Keratinocyte (primary cell): ENCODE measurements at regions not wholly inside any gene's neighbourhood (a gene's known extent, or its start where the extent isn't known, plus 50 kb on each side); places are given as distances from the start of the nearest gene placed in this dataset.
"Not testable (repeated sequence)": the region's sequence is repeated elsewhere in the genome, so short reads cannot be mapped to it uniquely, and the experiment has no call there.

ENCODE experiments used
- DNase-seq: peaks from one replicate; pipeline ENCODE4 v3.0.0-alpha.2; 2011; ENCODE audit warnings: low read depth, missing footprints, low spot score
- FAIRE-seq: peaks from 2 replicates; lab custom pipeline; 2011; peaks lifted over from hg19 to GRCh38; lab: Jason Lieb, UNC
- H2AFZ ChIP-seq: 2 replicates; pipeline ENCODE4 v1.6.0; 2012; ENCODE audit warnings: low read length, control low read depth, inconsistent platforms; ENCODE audit not compliant: control insufficient read depth
- H3K27ac ChIP-seq: 2 replicates; pipeline ENCODE4 v1.5.1; 2011; ENCODE audit warnings: low read length; ENCODE audit not compliant: control insufficient read depth, insufficient read depth
- H3K27me3 ChIP-seq: 3 replicates; pipeline ENCODE4 v1.6.0; 2011; ENCODE audit warnings: low read length; ENCODE audit not compliant: control insufficient read depth, insufficient read depth; ENCODE audit errors: extremely low read depth
- H3K36me3 ChIP-seq, 2 experiments: 2 replicates in 1 of 2; 3 replicates in 1 of 2; pipeline ENCODE4 v1.5.1; 2011; ENCODE audit warnings: low read length in 2 of 2, mild to moderate bottlenecking in 1 of 2; ENCODE audit not compliant: control insufficient read depth in 2 of 2, insufficient read depth in 2 of 2; ENCODE audit errors: extremely low read depth in 1 of 2
- H3K4me1 ChIP-seq: 3 replicates; pipeline ENCODE4 v1.5.1; 2011; ENCODE audit warnings: low read length; ENCODE audit not compliant: control insufficient read depth, insufficient read depth; ENCODE audit errors: extremely low read depth
- H3K4me2 ChIP-seq: 3 replicates; pipeline ENCODE4 v1.6.0; 2011; ENCODE audit warnings: low read depth, low read length; ENCODE audit not compliant: control insufficient read depth, insufficient read depth; ENCODE audit errors: extremely low read depth
- H3K4me3 ChIP-seq, 3 experiments: fragments of 200-600 bp in 1 of 3; sonication (generic) in 1 of 3; 2 replicates in 2 of 3; 3 replicates in 1 of 3; pipeline ENCODE4 v1.5.1; 2011 to 2016; ENCODE audit warnings: low read length in 3 of 3, mild to moderate bottlenecking in 3 of 3, control low read depth in 2 of 3, inconsistent platforms in 1 of 3, low read depth in 1 of 3, mixed read lengths in 1 of 3, mixed run types in 1 of 3, moderate library complexity in 1 of 3; ENCODE audit not compliant: control insufficient read depth in 2 of 3, insufficient read depth in 2 of 3; ENCODE audit errors: extremely low read depth in 1 of 3
- H3K79me2 ChIP-seq: 2 replicates; pipeline ENCODE4 v1.6.0; 2012; ENCODE audit warnings: low read length; ENCODE audit not compliant: control insufficient read depth, insufficient read depth
- H3K9ac ChIP-seq: 3 replicates; pipeline ENCODE4 v1.6.0; 2011; ENCODE audit warnings: low read length; ENCODE audit not compliant: control insufficient read depth, insufficient read depth; ENCODE audit errors: extremely low read depth
- H3K9me1 ChIP-seq: 3 replicates; pipeline ENCODE4 v1.6.0; 2011; ENCODE audit warnings: low read length; ENCODE audit not compliant: control insufficient read depth, insufficient read depth; ENCODE audit errors: extremely low read depth
- H3K9me3 ChIP-seq: 2 replicates; pipeline ENCODE4 v1.5.1; 2012; ENCODE audit warnings: low read depth, low read length; ENCODE audit not compliant: control insufficient read depth
- H4K20me1 ChIP-seq: 3 replicates; pipeline ENCODE4 v1.6.0; 2011; ENCODE audit warnings: low read length; ENCODE audit not compliant: control insufficient read depth, insufficient read depth; ENCODE audit errors: extremely low read depth
- EZH2 ChIP-seq: IDR thresholded peaks from one replicate; pipeline ENCODE4 v1.6.1; 2012; ENCODE audit warnings: inconsistent platforms, mild to moderate bottlenecking, low read length, moderate library complexity
- dilution Hi-C: fragments of 300-500 bp; cut with MboI; formaldehyde crosslinking; loops from one replicate; pipeline ENCODE4 v1.7.0; 2020; ENCODE audit warnings: low sequenced_read_pairs; ENCODE audit not compliant: extremely low pct_ligation_motif_present
- TF ChIP-seq, protein P1 (sequence below), 3 experiments: IDR thresholded peaks in 1 of 3; conservative IDR thresholded peaks in 1 of 3; optimal IDR thresholded peaks in 1 of 3; 2 replicates in 2 of 3; 3 replicates in 1 of 3; pipeline versions ENCODE3 to v1.5.1; 2011; ENCODE audit warnings: low read length in 3 of 3, mild to moderate bottlenecking in 3 of 3, moderate library complexity in 2 of 3, control low read depth in 1 of 3, inconsistent platforms in 1 of 3; ENCODE audit not compliant: insufficient read depth in 2 of 3; ENCODE audit errors: extremely low read depth in 1 of 3

DNA sequence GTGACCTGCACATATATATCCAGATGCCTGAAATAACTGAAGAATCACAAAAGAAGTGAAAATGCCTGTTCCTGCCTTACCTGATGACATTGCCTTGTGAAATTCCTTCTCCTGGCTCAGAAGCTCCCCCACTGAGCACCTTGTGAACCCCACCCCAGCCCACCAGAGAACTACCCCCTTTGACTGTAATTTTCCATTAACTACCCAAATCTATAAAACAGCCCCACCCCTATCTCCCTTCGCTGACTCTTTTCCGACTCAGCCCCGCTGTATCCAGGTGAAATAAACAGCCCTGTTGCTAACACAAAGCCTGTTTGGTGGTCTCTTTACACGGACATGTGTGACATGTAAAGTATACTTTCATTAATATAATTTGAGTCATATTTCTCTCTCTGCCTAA, 320.3 kb upstream of the TECRL start:
- H4K20me1 ChIP-seq: no peaks in the 10 kb centered on the region
- no peak overlapping the region for H3K4me3 ChIP-seq
- H3K27me3 ChIP-seq: no peaks in the 10 kb centered on the region
- no peak overlapping the region for H3K9ac ChIP-seq
- FAIRE-seq (no peak), DNase-seq (no peak)
- H3K9me3 ChIP-seq: no peaks in the 10 kb centered on the region
- H3K79me2 ChIP-seq: no peaks in the 10 kb centered on the region
- no peak overlapping the region for H2AFZ ChIP-seq
- H3K36me3 ChIP-seq: no peaks in the 10 kb centered on the region
- TF ChIP-seq, protein P1, sequence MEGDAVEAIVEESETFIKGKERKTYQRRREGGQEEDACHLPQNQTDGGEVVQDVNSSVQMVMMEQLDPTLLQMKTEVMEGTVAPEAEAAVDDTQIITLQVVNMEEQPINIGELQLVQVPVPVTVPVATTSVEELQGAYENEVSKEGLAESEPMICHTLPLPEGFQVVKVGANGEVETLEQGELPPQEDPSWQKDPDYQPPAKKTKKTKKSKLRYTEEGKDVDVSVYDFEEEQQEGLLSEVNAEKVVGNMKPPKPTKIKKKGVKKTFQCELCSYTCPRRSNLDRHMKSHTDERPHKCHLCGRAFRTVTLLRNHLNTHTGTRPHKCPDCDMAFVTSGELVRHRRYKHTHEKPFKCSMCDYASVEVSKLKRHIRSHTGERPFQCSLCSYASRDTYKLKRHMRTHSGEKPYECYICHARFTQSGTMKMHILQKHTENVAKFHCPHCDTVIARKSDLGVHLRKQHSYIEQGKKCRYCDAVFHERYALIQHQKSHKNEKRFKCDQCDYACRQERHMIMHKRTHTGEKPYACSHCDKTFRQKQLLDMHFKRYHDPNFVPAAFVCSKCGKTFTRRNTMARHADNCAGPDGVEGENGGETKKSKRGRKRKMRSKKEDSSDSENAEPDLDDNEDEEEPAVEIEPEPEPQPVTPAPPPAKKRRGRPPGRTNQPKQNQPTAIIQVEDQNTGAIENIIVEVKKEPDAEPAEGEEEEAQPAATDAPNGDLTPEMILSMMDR (optimal IDR thresholded peaks at IDR 0.05 in 1 of 3, IDR thresholded peaks at IDR 0.05 in 1 of 3, conservative IDR thresholded peaks at IDR 0.05 in 1 of 3; ENCODE audit: extremely low read depth in 1 of 3, insufficient read depth in 2 of 3, low read length in 3 of 3): no peak
- no peak for TF ChIP-seq EZH2
- H3K4me1 ChIP-seq: no peaks in the 10 kb centered on the region
- no peak overlapping the region for H3K4me2 ChIP-seq
- no peak overlapping the region for H3K27ac ChIP-seq
- dilution Hi-C loops: no loop called here
- no peaks in the 10 kb centered on the region for H3K9me1 ChIP-seq

DNA sequence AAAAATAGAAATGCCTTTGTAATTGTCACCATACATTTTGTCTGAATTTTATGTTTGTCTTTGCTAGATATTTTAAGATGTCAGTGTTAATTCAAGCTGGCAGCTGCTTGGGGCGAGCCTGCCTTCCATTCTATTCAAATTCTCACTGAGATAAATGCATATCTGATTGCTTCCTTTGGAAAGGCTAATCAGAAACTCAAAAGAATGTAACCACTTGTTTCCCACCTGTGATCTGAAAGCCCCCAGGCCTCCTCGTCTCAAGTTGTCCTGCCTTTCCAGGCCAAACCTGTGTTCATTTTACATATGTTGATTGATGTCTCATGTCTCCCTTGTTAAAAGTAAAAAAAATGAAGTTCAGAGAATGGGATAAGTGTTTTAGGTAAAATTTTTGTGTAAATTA, 318.7 kb upstream of the TECRL start:
- dilution Hi-C loops: no loop called here
- H4K20me1 ChIP-seq: no peaks in the 10 kb centered on the region
- H3K27me3 ChIP-seq: no peaks in the 10 kb centered on the region
- FAIRE-seq (no peak), DNase-seq (no peak)
- no peak overlapping the region for H3K4me3 ChIP-seq
- no peaks in the 10 kb centered on the region for H3K79me2 ChIP-seq
- H3K9me3 ChIP-seq: no peaks in the 10 kb centered on the region
- no peaks in the 10 kb centered on the region for H3K9me1 ChIP-seq
- H3K4me2 ChIP-seq: no peak overlapping the region
- H2AFZ ChIP-seq: no peak overlapping the region
- no peaks in the 10 kb centered on the region for H3K36me3 ChIP-seq
- H3K9ac ChIP-seq: no peak overlapping the region
- H3K27ac ChIP-seq: no peak overlapping the region
- TF ChIP-seq, protein P1 (optimal IDR thresholded peaks at IDR 0.05 in 1 of 3, IDR thresholded peaks at IDR 0.05 in 1 of 3, conservative IDR thresholded peaks at IDR 0.05 in 1 of 3; ENCODE audit: extremely low read depth in 1 of 3, insufficient read depth in 2 of 3, low read length in 3 of 3): no peak
- TF ChIP-seq EZH2: no peak
- no peaks in the 10 kb centered on the region for H3K4me1 ChIP-seq

DNA sequence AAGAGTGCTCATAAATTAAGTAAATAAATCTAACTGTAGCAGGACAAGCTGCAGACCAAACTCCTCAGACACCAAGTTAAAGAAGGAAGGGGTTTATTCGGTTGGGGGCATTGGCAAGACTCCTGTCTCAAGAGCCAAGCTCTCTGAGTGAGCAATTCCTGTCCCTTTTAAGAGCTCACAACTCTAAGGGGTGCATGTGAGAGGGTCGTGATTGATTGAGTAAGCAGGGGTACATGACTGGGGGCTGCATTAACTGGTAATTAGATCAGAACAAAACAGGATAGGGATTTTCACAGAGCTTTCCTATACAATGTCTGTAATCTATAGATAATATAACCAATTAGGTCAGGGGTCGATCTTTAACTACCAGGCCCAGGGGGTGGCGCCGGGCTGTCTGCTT, 318.1 kb upstream of the TECRL start:
- H3K4me3 ChIP-seq, H3K27me3 ChIP-seq, H3K36me3 ChIP-seq, DNase-seq, dilution Hi-C loops, H3K9me3 ChIP-seq, H3K79me2 ChIP-seq, FAIRE-seq, H3K9ac ChIP-seq, H3K4me1 ChIP-seq, H2AFZ ChIP-seq, H3K27ac ChIP-seq, H3K4me2 ChIP-seq, H3K9me1 ChIP-seq, H4K20me1 ChIP-seq: not testable (repeated sequence)
